Suprapubic skin (tissue), 4 donors: ENCODE measurements at regions not wholly inside any gene's neighbourhood (a gene's known extent, or its start where the extent isn't known, plus 50 kb on each side); places are given as distances from the start of the nearest gene placed in this dataset.

Source experiments
- DNase-seq, 2 donors: peaks; one replicate each; pipeline ENCODE4 v3.0.0-alpha.2; 2019; ENCODE audit warnings: low spot score in 2 of 2
- H3K27ac ChIP-seq: fragments of 200-600 bp; sonication (generic); one replicate; pipeline ENCODE4 v1.5.1; 2019
- H3K27me3 ChIP-seq: fragments of 200-600 bp; sonication (generic); one replicate; pipeline ENCODE4 v1.5.1; 2019
- H3K36me3 ChIP-seq: fragments of 200-600 bp; sonication (generic); one replicate; pipeline ENCODE4 v1.5.1; 2019
- H3K4me1 ChIP-seq: fragments of 200-600 bp; sonication (generic); one replicate; pipeline ENCODE4 v1.5.1; 2019
- H3K4me3 ChIP-seq: fragments of 200-600 bp; sonication (generic); one replicate; pipeline ENCODE4 v1.5.1; 2019; ENCODE audit warnings: mild to moderate bottlenecking
- H3K9me3 ChIP-seq: fragments of 200-600 bp; sonication (generic); one replicate; pipeline ENCODE4 v1.5.1; 2019
- EP300 ChIP-seq: sonication (generic); formaldehyde crosslinking; IDR thresholded peaks from one replicate; pipeline ENCODE4 v1.6.1; 2017; ENCODE audit warnings: antibody characterized with exemption
- POLR2A ChIP-seq, 2 donors: fragments of 450-650 bp; IDR thresholded peaks; one replicate each; pipeline ENCODE4 v1.6.1; 2017; ENCODE audit warnings: antibody characterized with exemption in 2 of 2, mild to moderate bottlenecking in 2 of 2, moderate library complexity in 2 of 2
- POLR2AphosphoS5 ChIP-seq, 3 donors: sonication (generic); formaldehyde crosslinking; IDR thresholded peaks; one replicate each; pipeline ENCODE4 v1.6.1; 2017; ENCODE audit warnings: antibody characterized with exemption in 3 of 3
- WGBS: methylation state at CpG from one replicate; pipeline ENCODE4 v1.1.5; 2018; 5-methylcytosine and 5-hydroxymethylcytosine counted together
- TF ChIP-seq, protein P1 (sequence below), 2 donors: fragments of 200-600 bp in 1 of 2; fragments of 450-650 bp in 1 of 2; sonication (generic) in 1 of 2; IDR thresholded peaks; one replicate each; pipeline ENCODE4 v1.5.1; 2016 to 2019; ENCODE audit warnings: antibody characterized with exemption in 2 of 2, mild to moderate bottlenecking in 1 of 2, moderate library complexity in 1 of 2

DNA sequence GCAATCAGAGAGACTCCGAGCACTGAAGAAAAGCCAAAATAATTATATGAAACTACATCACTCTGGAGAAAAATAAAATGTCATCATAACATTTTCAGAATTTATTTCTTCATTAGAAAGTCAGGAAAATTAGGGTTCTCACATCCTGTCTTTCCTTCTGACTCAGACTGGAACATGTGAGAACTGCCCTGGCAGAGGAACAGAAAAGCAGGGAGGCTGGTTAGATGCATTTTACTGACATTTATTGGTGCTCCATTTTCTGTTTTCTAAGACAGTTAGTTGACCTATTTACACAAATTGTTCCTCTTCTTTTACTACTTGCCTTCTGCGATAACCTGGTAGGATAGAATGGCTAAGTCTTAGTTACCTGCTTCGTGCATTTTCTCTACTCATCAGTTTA is 58.6 kb upstream of the ANK3 start:
- H3K4me1 ChIP-seq, result peaks cover 27% of the 10 kb centered on the region
- H3K4me3 ChIP-seq, result no peak overlapping the region
- H3K36me3 ChIP-seq, result no peaks in the 10 kb centered on the region
- 88% methylated on average over 3 of the region's 3 CpGs for WGBS
- no peaks in the 10 kb centered on the region for H3K27me3 ChIP-seq
- no peaks in the 10 kb centered on the region for H3K9me3 ChIP-seq
- no peak overlapping the region for H3K27ac ChIP-seq
- no peak for DNase-seq
- TF ChIP-seq, protein P1, sequence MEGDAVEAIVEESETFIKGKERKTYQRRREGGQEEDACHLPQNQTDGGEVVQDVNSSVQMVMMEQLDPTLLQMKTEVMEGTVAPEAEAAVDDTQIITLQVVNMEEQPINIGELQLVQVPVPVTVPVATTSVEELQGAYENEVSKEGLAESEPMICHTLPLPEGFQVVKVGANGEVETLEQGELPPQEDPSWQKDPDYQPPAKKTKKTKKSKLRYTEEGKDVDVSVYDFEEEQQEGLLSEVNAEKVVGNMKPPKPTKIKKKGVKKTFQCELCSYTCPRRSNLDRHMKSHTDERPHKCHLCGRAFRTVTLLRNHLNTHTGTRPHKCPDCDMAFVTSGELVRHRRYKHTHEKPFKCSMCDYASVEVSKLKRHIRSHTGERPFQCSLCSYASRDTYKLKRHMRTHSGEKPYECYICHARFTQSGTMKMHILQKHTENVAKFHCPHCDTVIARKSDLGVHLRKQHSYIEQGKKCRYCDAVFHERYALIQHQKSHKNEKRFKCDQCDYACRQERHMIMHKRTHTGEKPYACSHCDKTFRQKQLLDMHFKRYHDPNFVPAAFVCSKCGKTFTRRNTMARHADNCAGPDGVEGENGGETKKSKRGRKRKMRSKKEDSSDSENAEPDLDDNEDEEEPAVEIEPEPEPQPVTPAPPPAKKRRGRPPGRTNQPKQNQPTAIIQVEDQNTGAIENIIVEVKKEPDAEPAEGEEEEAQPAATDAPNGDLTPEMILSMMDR (IDR thresholded peaks at IDR 0.05), result no peak
- TF ChIP-seq POLR2A (IDR thresholded peaks at IDR 0.05) (no peak), EP300 (no peak), POLR2AphosphoS5 (IDR thresholded peaks at IDR 0.05) (no peak)

DNA sequence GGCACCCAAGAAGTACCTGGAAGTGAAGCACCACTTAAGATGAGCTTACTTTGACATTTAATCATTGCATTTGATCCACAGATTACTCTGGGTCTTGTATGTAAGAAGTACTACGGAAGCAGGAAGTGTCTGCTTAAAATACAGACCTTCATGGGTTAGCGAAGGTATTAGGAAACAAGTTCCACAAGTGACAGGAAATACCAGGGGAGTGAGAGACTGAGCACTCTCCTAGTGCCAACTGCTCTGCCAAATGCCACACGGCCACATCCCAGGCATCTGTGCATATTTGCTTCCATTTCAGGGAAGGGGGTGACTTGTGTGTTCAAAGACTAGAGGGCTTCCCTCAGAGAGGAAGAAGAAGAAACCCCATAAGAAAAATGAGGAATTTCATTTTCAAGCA is 57.2 kb upstream of the ANK3 start:
- DNase-seq, result no peak
- no peak overlapping the region for H3K27ac ChIP-seq
- no peaks in the 10 kb centered on the region for H3K36me3 ChIP-seq
- no peak overlapping the region for H3K4me3 ChIP-seq
- H3K4me1 ChIP-seq, result peaks cover 27% of the 10 kb centered on the region
- H3K9me3 ChIP-seq, result no peaks in the 10 kb centered on the region
- WGBS, result 28% methylated on average over 3 of the region's 3 CpGs
- H3K27me3 ChIP-seq, result no peaks in the 10 kb centered on the region
- TF ChIP-seq POLR2AphosphoS5 (IDR thresholded peaks at IDR 0.05) (no peak), EP300 (no peak), POLR2A (IDR thresholded peaks at IDR 0.05) (no peak)
- TF ChIP-seq, protein P1 (IDR thresholded peaks at IDR 0.05), result no peak

DNA sequence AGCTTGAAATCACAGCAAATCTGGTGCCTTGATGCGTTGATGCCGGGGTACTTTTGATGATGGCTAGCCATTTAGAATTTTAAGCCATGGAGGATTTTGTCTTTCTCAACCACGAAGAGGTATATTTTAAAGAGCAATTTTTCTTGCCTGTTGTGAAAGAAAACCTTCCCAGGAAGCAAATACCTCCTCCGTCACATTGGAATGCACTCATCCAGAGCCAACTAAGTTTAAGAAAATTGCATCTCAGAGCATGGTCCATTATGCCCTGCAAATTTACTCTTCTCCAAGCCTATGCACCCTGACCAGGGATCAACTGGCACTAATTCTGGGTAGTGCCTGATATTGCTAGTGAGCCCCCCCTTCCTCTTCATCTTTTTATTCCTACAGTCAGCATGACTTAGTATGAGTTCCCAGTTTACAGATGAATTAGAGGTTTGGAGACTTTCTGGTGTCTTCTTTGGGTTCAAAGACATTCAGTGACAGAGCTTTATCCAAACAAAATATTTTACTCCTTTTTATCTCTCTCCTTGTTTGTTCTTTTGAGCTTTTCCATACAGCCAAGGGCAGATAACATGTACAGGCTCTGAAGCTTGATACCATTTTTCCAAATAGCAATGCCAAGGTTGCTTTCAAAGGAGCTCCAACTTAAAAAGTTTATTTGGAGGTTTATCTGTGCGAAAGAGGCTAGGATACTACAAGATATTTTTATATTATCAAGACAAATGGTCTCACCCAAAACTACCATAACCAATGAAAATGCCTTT is 56.6 kb upstream of the ANK3 start:
- TF ChIP-seq, protein P1 (IDR thresholded peaks at IDR 0.05), result no peak
- TF ChIP-seq EP300 (no peak), POLR2A (IDR thresholded peaks at IDR 0.05) (no peak), POLR2AphosphoS5 (IDR thresholded peaks at IDR 0.05) (no peak)
- Histone ChIP-seq H3K9me3 (no peaks in the 10 kb centered on the region), H3K27ac (no peak overlapping the region), H3K4me3 (no peak overlapping the region), H3K36me3 (no peaks in the 10 kb centered on the region), H3K4me1 (peaks cover 27% of the 10 kb centered on the region), H3K27me3 (no peaks in the 10 kb centered on the region)
- WGBS, result 72% methylated on average over 5 of the region's 5 CpGs
- DNase-seq, result no peak

DNA sequence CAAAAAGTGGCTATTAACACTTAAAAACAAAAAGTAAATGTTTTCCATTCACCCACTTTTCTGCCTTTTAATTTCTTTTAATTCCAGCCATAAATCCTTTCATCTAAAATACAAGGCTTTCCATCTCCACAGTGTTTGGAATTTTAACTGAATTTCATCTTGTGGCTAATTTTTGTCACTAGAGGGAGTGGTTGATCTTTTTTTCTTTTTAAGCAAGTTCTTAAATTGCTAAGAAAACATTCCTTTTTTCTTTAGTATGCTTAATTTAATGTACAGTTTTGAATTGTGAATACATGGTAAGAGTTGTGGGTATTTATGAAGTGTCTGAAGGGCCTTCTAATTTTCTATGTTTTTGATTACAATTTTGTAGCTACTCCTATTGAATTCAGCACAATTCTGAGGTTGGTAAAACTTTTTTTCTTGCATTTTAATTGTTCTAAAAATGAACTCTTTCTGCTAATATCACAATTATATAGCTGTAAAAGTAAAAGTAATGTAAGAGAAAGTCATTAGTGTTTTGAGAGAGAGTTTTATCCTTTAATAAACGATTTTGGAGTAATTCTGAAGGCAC is 54.9 kb upstream of the ANK3 start:
- peaks cover 27% of the 10 kb centered on the region for H3K4me1 ChIP-seq
- WGBS, result 73% methylated on average over 1 of the region's 1 CpG
- TF ChIP-seq, protein P1 (IDR thresholded peaks at IDR 0.05), result peak in 1 of 2 donors; percentile 26
- no peak for TF ChIP-seq EP300
- no peak overlapping the region for H3K27ac ChIP-seq
- no peaks in the 10 kb centered on the region for H3K36me3 ChIP-seq
- DNase-seq, result no peak
- no peaks in the 10 kb centered on the region for H3K9me3 ChIP-seq
- H3K27me3 ChIP-seq, result no peaks in the 10 kb centered on the region
- H3K4me3 ChIP-seq, result no peak overlapping the region

DNA sequence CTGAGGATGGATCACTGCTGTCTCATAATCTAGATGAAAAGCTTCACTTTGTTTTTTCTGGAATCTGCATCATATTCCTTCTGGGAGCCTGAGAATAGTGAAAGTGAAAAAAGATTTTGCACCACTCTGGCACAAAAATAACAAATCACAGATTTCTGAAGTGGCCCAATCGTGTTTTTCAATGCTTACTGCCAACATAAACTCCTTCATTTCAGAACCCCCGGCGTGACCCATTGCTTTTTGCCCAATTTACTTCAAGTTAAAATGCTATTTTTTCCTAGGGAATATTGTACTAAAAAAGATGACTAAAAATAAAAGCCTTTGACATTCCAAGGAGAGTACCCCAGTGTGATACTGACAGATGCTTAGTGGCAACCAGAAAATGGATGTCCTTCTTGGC is 53.7 kb upstream of the ANK3 start:
- no peaks in the 10 kb centered on the region for H3K9me3 ChIP-seq
- H3K27me3 ChIP-seq, result no peaks in the 10 kb centered on the region
- DNase-seq, result no peak
- 79% methylated on average over 3 of the region's 3 CpGs for WGBS
- no peaks in the 10 kb centered on the region for H3K36me3 ChIP-seq
- H3K4me1 ChIP-seq, result peaks cover 23% of the 10 kb centered on the region
- no peak overlapping the region for H3K4me3 ChIP-seq
- TF ChIP-seq, protein P1 (IDR thresholded peaks at IDR 0.05), result no peak
- no peak for TF ChIP-seq EP300
- TF ChIP-seq POLR2AphosphoS5 (IDR thresholded peaks at IDR 0.05), result no peak
- no peak for TF ChIP-seq POLR2A (IDR thresholded peaks at IDR 0.05)
- no peak overlapping the region for H3K27ac ChIP-seq
